Karpas-422 (cell line): ENCODE measurements at regions not wholly inside any gene's neighbourhood (a gene's known extent, or its start where the extent isn't known, plus 50 kb on each side); places are given as distances from the start of the nearest gene placed in this dataset.

Experiments
- DNase-seq: peaks from one replicate; pipeline ENCODE4 v3.0.0-alpha.2; 2015
- H2AFZ ChIP-seq: fragments of 200-600 bp; sonication (generic); 2 replicates; pipeline ENCODE4 v1.6.1; 2014; ENCODE audit warnings: antibody characterized with exemption, low read length, mixed read lengths
- H3K27ac ChIP-seq: fragments of 200-600 bp; sonication (generic); 2 replicates; pipeline ENCODE4 v1.5.1; 2014; ENCODE audit warnings: mild to moderate bottlenecking, low read length, moderate library complexity
- H3K27me3 ChIP-seq: fragments of 200-600 bp; sonication (generic); 2 replicates; pipeline ENCODE4 v1.6.1; 2014; ENCODE audit warnings: low read length, mixed read lengths
- H3K36me3 ChIP-seq: fragments of 200-600 bp; sonication (generic); 2 replicates; pipeline ENCODE4 v1.6.1; 2014; ENCODE audit warnings: low read length, mixed read lengths; ENCODE audit not compliant: insufficient read depth
- H3K4me1 ChIP-seq: fragments of 200-600 bp; sonication (generic); 2 replicates; pipeline ENCODE4 v1.6.1; 2014; ENCODE audit warnings: mild to moderate bottlenecking, low read length, mixed read lengths
- H3K4me2 ChIP-seq: fragments of 200-600 bp; sonication (generic); 2 replicates; pipeline ENCODE4 v1.6.1; 2014; ENCODE audit warnings: low read length, low read depth, mild to moderate bottlenecking; ENCODE audit not compliant: poor library complexity, severe bottlenecking
- H3K4me3 ChIP-seq: fragments of 200-600 bp; sonication (generic); 2 replicates; pipeline ENCODE4 v1.5.1; 2014; ENCODE audit warnings: mild to moderate bottlenecking, antibody characterized with exemption, low read length, mixed read lengths
- H3K79me2 ChIP-seq: fragments of 200-600 bp; sonication (generic); 2 replicates; pipeline ENCODE4 v1.6.1; 2014; ENCODE audit warnings: mild to moderate bottlenecking, low read length, mixed read lengths
- H3K9ac ChIP-seq: fragments of 200-600 bp; sonication (generic); 2 replicates; pipeline ENCODE4 v1.6.0; 2014; ENCODE audit warnings: low read length
- H3K9me2 ChIP-seq: fragments of 200-600 bp; sonication (generic), shearing (Covaris generic); replicated peaks from 2 replicates; pipeline ENCODE4 v1.6.0; 2014; ENCODE audit warnings: mild to moderate bottlenecking, low read length, moderate library complexity; ENCODE audit not compliant: insufficient read depth
- H3K9me3 ChIP-seq: fragments of 300-700, 200-600 bp; sonication (generic); 2 replicates; pipeline ENCODE4 v1.6.1; 2014; ENCODE audit warnings: low read length, mixed read lengths
- H4K20me1 ChIP-seq: fragments of 200-600 bp; sonication (generic); 2 replicates; pipeline ENCODE4 v1.6.1; 2014; ENCODE audit warnings: mild to moderate bottlenecking, antibody characterized with exemption, low read length, low read depth; ENCODE audit not compliant: insufficient read depth

- Histone ChIP-seq H3K4me2 (no peak overlapping the region), H3K9ac (no peak overlapping the region), H2AFZ (no peak overlapping the region), H3K36me3 (no peaks in the 10 kb centered on the region), H3K79me2 (no peaks in the 10 kb centered on the region), H4K20me1 (no peaks in the 10 kb centered on the region), H3K27me3 (no peaks in the 10 kb centered on the region), H3K9me3 (no peaks in the 10 kb centered on the region), H3K27ac (no peak overlapping the region), H3K4me3 (no peak overlapping the region), H3K4me1 (no peaks in the 10 kb centered on the region), H3K9me2 (no peaks in the 10 kb centered on the region)
- DNase-seq, result no peak
Observed at GRCh38 chr7:122203814-122204213, 59.8 kb upstream of the AASS start.

- H3K4me2 ChIP-seq, result no peak overlapping the region
- H3K27ac ChIP-seq, result no peak overlapping the region
- no peaks in the 10 kb centered on the region for H3K9me3 ChIP-seq
- H3K4me1 ChIP-seq, result no peaks in the 10 kb centered on the region
- H3K27me3 ChIP-seq, result no peaks in the 10 kb centered on the region
- no peaks in the 10 kb centered on the region for H4K20me1 ChIP-seq
- H3K36me3 ChIP-seq, result no peaks in the 10 kb centered on the region
- H3K79me2 ChIP-seq, result no peaks in the 10 kb centered on the region
- H3K4me3 ChIP-seq, result no peak overlapping the region
- H3K9ac ChIP-seq, result no peak overlapping the region
- DNase-seq, result no peak
- H2AFZ ChIP-seq, result no peak overlapping the region
- H3K9me2 ChIP-seq, result no peaks in the 10 kb centered on the region
Observed at GRCh38 chr7:122200888-122201287, 56.8 kb upstream of the AASS start.

GRCh38 chr7:122199171-122199570 lies 55.1 kb upstream of the AASS start:
- no peaks in the 10 kb centered on the region for H3K36me3 ChIP-seq
- no peak overlapping the region for H2AFZ ChIP-seq
- H3K4me1 ChIP-seq, result no peaks in the 10 kb centered on the region
- DNase-seq, result no peak
- no peaks in the 10 kb centered on the region for H3K9me3 ChIP-seq
- no peaks in the 10 kb centered on the region for H3K79me2 ChIP-seq
- H3K4me3 ChIP-seq, result no peak overlapping the region
- no peak overlapping the region for H3K9ac ChIP-seq
- H3K9me2 ChIP-seq, result no peaks in the 10 kb centered on the region
- no peaks in the 10 kb centered on the region for H3K27me3 ChIP-seq
- no peaks in the 10 kb centered on the region for H4K20me1 ChIP-seq
- H3K4me2 ChIP-seq, result no peak overlapping the region
- H3K27ac ChIP-seq, result no peak overlapping the region

- H4K20me1 ChIP-seq, result no peaks in the 10 kb centered on the region
- H3K36me3 ChIP-seq, result no peaks in the 10 kb centered on the region
- no peak overlapping the region for H3K27ac ChIP-seq
- H3K79me2 ChIP-seq, result no peaks in the 10 kb centered on the region
- H3K9me3 ChIP-seq, result no peaks in the 10 kb centered on the region
- no peak overlapping the region for H2AFZ ChIP-seq
- H3K27me3 ChIP-seq, result no peaks in the 10 kb centered on the region
- H3K4me3 ChIP-seq, result no peak overlapping the region
- no peak overlapping the region for H3K4me2 ChIP-seq
- no peak for DNase-seq
- no peaks in the 10 kb centered on the region for H3K9me2 ChIP-seq
- H3K4me1 ChIP-seq, result no peaks in the 10 kb centered on the region
- H3K9ac ChIP-seq, result no peak overlapping the region
Observed at GRCh38 chr7:122198581-122198980, 54.5 kb upstream of the AASS start.
